DOHH2 (cell line): ENCODE measurements at regions not wholly inside any gene's neighbourhood (a gene's known extent, or its start where the extent isn't known, plus 50 kb on each side); places are given as distances from the start of the nearest gene placed in this dataset.

Source experiments
- CTCF ChIP-seq: fragments of 200-600 bp; sonication (generic); IDR thresholded peaks from one replicate; pipeline ENCODE4 v1.5.1; 2014; ENCODE audit warnings: antibody characterized with exemption, mild to moderate bottlenecking, low read depth, low read length; ENCODE audit not compliant: poor library complexity, severe bottlenecking
- EZH2phosphoT487 ChIP-seq: fragments of 200-600 bp; sonication (generic); IDR thresholded peaks from 2 replicates; pipeline ENCODE4 v1.6.1; 2017; ENCODE audit warnings: borderline replicate concordance, mild to moderate bottlenecking, antibody characterized with exemption, low read length, moderate library complexity, mixed read lengths

DNA sequence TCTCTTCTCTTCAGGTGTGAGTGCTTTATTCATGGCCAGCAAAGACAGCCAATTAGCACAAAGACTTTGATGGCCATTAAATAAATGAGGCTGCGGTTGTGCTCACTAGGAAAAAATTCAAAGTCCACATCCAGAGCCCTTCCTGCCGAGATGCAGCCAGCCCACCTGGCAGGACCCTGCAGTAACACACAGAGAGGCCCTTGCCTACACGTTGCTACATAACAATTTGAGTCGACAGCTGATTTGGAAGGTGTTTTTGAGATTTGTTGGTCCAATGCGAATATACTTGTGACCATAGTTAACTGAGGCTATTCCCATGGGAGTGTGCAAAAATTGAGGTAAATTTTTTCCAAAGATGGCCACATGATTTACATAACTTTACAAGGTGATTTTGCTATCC lies 605.4 kb upstream of the HTR1E start:
- TF ChIP-seq CTCF (no peak), EZH2phosphoT487 (no peak)
